ENCODE measurements at regions not wholly inside any gene's neighbourhood (a gene's known extent, or its start where the extent isn't known, plus 50 kb on each side); places are given as distances from the start of the nearest gene placed in this dataset.

GRCh38 chr10:52609071-52609470 lies 163.5 kb downstream of the MBL2 start:
- Histone ChIP-seq H3K27me3 (ENCODE audit: control insufficient read depth, insufficient read depth, low read length) (no peaks in the 10 kb centered on the region), H4K20me1 (ENCODE audit: insufficient read depth, low read length) (no peaks in the 10 kb centered on the region), H2BK5ac (ENCODE audit: low read depth, low read length, poor library complexity, severe bottlenecking) (no peak overlapping the region), H4K91ac (ENCODE audit: insufficient read depth, low read depth, low read length) (no peak overlapping the region), H3K4me3 (ENCODE audit: insufficient read depth, low read depth, low read length) (no peak overlapping the region), H3K79me1 (ENCODE audit: low read depth in 1 of 2, low read length in 2 of 2) (no peaks in the 10 kb centered on the region), H2AK9ac (replicated peaks; ENCODE audit: low read depth, low read length, poor library complexity) (no peak overlapping the region), H2BK120ac (ENCODE audit: low read depth, low read length) (no peak overlapping the region), H2AFZ (replicated peaks; ENCODE audit: low read length, poor library complexity) (no peak overlapping the region), H3K27ac (ENCODE audit: insufficient read depth, low read length) (no peak overlapping the region), H3K14ac (replicated peaks; ENCODE audit: low read depth, low read length) (no peak overlapping the region), H3K4ac (ENCODE audit: low read depth, low read length) (no peak overlapping the region), H4K8ac (ENCODE audit: low read depth in 2 of 2, low read length in 2 of 2) (no peak overlapping the region), H3K4me1 (ENCODE audit: control insufficient read depth, insufficient read depth, low read length) (no peaks in the 10 kb centered on the region), H3K56ac (ENCODE audit: extremely low read depth, insufficient read depth, low read length) (no peak overlapping the region), H3K9ac (ENCODE audit: low read depth, low read length) (no peak overlapping the region), H3K4me2 (ENCODE audit: low read depth, low read length) (no peak overlapping the region), H2BK20ac (ENCODE audit: low read depth, low read length) (no peak overlapping the region), H4K5ac (ENCODE audit: low read depth, low read length) (no peak overlapping the region), H2BK15ac (ENCODE audit: low read depth, low read length) (no peak overlapping the region), H3K18ac (ENCODE audit: low read depth, low read length) (no peak overlapping the region), H3K9me3 (ENCODE audit: control insufficient read depth, insufficient read depth, low read length) (no peaks in the 10 kb centered on the region), H3K23ac (ENCODE audit: low read depth, low read length) (no peak overlapping the region), H3K9me1 (ENCODE audit: insufficient read depth, low read length) (no peaks in the 10 kb centered on the region), H2AK5ac (ENCODE audit: low read depth, low read length) (no peak overlapping the region), H3K36me3 (ENCODE audit: control insufficient read depth, insufficient read depth, low read length) (no peaks in the 10 kb centered on the region)
- BruUV-seq (replicated peaks) = no TSS peak
- ATAC-seq (ENCODE audit: low read depth) = no peak
- dilution Hi-C loops (cut with HindIII; ENCODE audit: low sequenced_read_pairs, unreplicated experiment) (no loop called here), in situ Hi-C loops (cut with MboI; ENCODE audit: low sequenced_read_pairs) (no loop called here), intact Hi-C loops (cut with micrococcal nuclease) (no loop called here)
- no CpG with 5 or more reads among the region's 1 CpG for WGBS, 2 experiments (ENCODE audit: extremely low coverage in 2 of 2, insufficient read length in 1 of 2)
- TF ChIP-seq USF2 (IDR thresholded peaks at IDR 0.05; ENCODE audit: low read depth, low read length) (no peak), MAFK (IDR thresholded peaks at IDR 0.05; ENCODE audit: low read depth, low read length) (no peak), RCOR1 (IDR thresholded peaks at IDR 0.05; ENCODE audit: insufficient replicate concordance, low read length) (no peak), CTCF (conservative IDR thresholded peaks at IDR 0.05; ENCODE audit: low read depth, low read length) (no peak), BHLHE40 (IDR thresholded peaks at IDR 0.05; ENCODE audit: low read depth, low read length) (no peak), CEBPB (IDR thresholded peaks at IDR 0.05; ENCODE audit: low read depth, low read length) (no peak), SMC3 (IDR thresholded peaks at IDR 0.05; ENCODE audit: low read depth, low read length) (no peak), POLR2A (IDR thresholded peaks at IDR 0.05; ENCODE audit: low read depth, low read length) (no peak), RAD21 (IDR thresholded peaks at IDR 0.05; ENCODE audit: low read length) (no peak), RFX5 (IDR thresholded peaks at IDR 0.05; ENCODE audit: low read depth, low read length) (no peak), MXI1 (IDR thresholded peaks at IDR 0.05; ENCODE audit: borderline replicate concordance, low read depth, low read length) (no peak), MAZ (IDR thresholded peaks at IDR 0.05; ENCODE audit: borderline replicate concordance, low read depth, low read length) (no peak)
- TF ChIP-seq, protein P1, sequence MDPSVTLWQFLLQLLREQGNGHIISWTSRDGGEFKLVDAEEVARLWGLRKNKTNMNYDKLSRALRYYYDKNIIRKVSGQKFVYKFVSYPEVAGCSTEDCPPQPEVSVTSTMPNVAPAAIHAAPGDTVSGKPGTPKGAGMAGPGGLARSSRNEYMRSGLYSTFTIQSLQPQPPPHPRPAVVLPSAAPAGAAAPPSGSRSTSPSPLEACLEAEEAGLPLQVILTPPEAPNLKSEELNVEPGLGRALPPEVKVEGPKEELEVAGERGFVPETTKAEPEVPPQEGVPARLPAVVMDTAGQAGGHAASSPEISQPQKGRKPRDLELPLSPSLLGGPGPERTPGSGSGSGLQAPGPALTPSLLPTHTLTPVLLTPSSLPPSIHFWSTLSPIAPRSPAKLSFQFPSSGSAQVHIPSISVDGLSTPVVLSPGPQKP (IDR thresholded peaks at IDR 0.05; ENCODE audit: borderline replicate concordance, low read depth, low read length) = no peak
- ChIA-PET POLR2A (ENCODE audit: unreplicated experiment) (no interaction called here), CTCF (interaction anchor here (0.6 kb wide), 1 partner anchor 1455 kb away, joined by 9 read pairs; no protein-coding TSS in a partner anchor)
- peak; percentile 15 for DNase-seq

Measured in IMR-90 (cell line).